ENCODE measurements at regions not wholly inside any gene's neighbourhood (a gene's known extent, or its start where the extent isn't known, plus 50 kb on each side); places are given as distances from the start of the nearest gene placed in this dataset.
"Not testable (repeated sequence)": the region's sequence is repeated elsewhere in the genome, so short reads cannot be mapped to it uniquely, and the experiment has no call there.

GRCh38 chr10:47711428-47711827 is 52.0 kb downstream of the SYT15B start:
- DNase-seq (ENCODE audit: low read depth): not testable (repeated sequence)

GRCh38 chr10:47710443-47710842 is 52.9 kb downstream of the SYT15B start:
- DNase-seq (ENCODE audit: low read depth): not testable (repeated sequence)

GRCh38 chr10:47705698-47706414 is 57.5 kb downstream of the SYT15B start:
- DNase-seq (ENCODE audit: low read depth): peak; percentile 58

DNA sequence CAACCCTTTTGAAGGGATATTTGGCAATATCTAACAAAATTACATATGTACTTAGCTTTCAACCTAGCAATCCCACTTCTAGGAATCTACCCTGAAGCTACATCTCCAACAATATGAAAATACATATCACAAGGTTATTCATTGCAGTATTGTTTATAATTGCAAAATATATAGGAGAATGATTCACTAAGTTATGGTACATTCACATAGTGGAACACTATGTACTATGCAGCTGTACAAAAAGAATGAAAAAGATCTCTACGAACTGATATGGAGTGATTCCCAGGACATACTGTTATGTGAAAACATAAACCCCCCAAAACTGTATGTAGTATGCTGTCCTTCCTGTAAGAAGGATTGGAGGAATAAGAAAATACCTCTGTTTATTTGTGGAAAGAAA is 62.1 kb downstream of the SYT15B start:
- DNase-seq (ENCODE audit: low read depth): not testable (repeated sequence)

DNA sequence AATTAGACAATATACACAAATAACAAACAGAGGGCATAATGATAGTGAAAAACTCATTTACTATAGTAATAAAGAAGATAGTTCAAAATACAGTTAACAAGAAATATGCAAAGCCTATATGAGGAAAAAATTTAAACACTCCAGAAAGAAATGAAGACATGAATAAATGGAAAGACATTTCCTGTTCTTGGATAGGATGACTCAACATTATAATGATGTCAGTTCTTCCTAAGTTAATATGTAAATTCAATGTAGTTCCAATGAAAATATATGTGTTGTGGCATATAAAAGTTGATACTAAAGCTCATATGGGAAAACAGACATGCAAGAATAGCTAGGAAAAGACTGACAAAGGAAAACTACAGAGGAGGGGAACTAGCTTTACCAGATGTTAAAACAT is 63.5 kb downstream of the SYT15B start:
- not testable (repeated sequence) for DNase-seq (ENCODE audit: low read depth)

DNA sequence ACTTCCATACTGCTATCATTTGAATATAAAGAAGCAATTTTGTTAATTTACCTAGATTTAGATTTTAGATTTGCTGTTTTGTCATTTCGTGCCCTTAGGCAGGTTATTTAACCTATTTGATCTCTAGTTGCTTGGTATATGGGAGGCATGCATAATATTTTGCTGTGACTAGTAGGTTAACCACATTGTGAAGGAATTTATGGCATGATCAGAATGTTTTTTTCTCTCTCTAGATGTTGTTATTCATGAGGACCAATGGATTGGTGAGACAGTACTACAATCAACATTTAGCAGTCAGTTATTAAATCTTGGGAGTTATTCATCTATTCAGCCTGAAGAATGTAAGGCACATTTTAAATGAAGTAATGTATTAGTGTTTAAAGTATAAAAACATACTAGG is 67.2 kb downstream of the SYT15B start:
- not testable (repeated sequence) for DNase-seq (ENCODE audit: low read depth)

DNA sequence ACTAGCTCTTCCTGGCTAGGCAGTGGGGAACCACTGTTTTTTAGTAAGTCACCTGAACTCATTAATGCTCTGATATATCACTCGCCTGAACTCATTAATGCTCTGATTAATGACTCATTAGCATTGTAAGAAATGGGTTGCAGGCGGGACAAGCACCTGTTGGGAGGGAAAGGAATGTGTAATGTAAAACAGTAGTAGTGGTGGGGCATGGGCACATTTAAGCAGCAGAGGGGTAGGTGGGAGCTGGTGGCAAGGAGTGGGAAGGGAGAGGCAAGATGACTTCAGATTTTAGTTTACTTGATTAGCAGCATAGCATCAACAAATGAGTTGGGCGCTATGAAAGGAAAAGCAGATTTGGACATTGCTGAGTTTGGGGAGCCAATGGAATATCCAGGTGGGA is 68.2 kb downstream of the SYT15B start:
- DNase-seq (ENCODE audit: low read depth): not testable (repeated sequence)

- not testable (repeated sequence) for DNase-seq (ENCODE audit: low read depth)
Measured at GRCh38 chr10:47690304-47690703, 73.1 kb downstream of the SYT15B start.

DNA sequence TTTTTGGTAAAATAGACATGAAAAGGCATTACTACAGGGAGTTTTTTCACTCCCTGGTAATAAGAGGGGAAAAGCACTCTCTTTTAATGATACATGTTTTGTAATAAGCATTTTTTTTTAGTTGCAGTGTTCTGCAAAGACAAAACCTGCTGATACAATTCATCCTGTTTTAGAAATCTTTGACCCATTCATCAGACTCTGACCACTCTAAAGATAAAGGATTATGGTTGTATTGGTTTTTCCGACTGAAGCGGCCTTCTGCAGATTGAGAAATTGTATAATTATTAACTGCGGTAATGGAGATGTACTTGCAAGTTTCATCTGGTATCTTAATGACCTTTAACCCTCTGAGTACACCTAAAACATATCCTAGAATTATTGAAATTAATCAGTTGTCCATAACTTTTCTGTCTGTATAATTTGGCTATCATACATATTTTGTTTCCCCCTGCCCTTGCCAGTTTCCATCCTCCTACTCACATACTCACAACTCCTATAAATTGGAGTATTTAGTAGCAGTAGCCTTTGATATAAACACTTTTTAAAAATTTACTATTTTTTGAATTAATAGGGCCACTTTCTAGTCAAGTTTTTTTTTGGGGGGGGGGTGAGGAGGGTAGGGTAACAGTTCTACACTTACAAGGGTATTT is 79.4 kb downstream of the SYT15B start:
- DNase-seq (ENCODE audit: low read depth): not testable (repeated sequence)

DNA sequence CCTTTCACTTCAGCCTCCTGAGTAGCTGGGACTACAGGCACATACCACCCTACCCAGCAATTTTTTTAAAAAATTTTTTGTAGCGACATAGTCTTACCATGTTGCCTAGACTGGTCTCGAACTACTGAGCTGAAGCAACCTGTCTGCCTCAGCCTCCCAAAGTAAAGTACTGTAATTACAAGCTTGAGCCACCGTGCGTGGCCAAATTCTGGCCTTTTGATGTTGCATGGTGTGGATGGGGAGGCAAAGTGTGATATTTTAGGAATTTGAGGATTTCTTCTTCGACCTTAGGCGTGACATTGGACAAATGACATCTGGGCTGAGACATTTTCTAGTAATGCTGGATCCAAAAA is 81.8 kb downstream of the SYT15B start:
- DNase-seq (ENCODE audit: low read depth): not testable (repeated sequence)

DNA sequence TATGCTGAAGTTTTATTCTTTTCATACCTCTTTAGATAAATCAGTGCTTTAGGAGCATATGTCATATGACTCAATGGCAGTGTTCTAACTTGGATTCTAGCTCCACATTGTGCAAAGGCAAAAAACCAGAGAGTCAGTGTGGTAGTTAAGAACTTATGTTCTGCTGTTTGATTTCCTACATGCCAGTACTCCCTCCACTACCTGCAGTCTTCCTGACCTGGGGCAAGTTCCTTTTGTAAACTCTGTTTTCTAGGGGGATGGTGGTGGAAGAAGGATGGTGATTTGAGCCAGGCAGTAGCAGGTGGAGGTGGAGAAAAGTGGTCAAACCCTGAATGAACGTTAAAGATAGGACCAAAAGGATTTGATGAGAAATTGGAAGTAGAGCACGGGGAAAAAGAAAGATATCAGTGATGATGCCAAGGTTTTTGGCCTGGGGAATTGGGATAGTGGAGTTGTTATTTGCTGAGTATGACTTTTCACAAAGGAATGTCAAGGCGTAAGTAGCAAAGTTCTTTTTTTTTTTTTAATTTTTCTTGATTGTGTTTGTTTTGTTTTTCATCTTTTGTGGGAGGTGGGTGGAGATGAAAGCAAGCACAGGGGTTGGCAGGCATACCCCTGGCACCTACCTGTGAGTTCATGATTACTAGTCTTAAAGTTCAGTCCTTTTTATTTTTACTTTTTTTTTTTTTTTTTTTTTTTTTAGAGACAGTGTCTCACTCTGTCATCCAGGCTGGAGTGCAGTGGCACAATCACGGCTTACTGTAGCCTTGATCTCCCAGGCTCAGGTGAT is 82.3 kb downstream of the SYT15B start:
- DNase-seq (ENCODE audit: low read depth): not testable (repeated sequence)

- not testable (repeated sequence) for DNase-seq (ENCODE audit: low read depth)
Measured at GRCh38 chr10:47676102-47676501, 87.3 kb downstream of the SYT15B start.

GRCh38 chr10:47675577-47675976 is 87.8 kb downstream of the SYT15B start:
- not testable (repeated sequence) for DNase-seq (ENCODE audit: low read depth)

- not testable (repeated sequence) for DNase-seq (ENCODE audit: low read depth)
Measured at GRCh38 chr10:47673128-47673527, 90.3 kb downstream of the SYT15B start.

DNA sequence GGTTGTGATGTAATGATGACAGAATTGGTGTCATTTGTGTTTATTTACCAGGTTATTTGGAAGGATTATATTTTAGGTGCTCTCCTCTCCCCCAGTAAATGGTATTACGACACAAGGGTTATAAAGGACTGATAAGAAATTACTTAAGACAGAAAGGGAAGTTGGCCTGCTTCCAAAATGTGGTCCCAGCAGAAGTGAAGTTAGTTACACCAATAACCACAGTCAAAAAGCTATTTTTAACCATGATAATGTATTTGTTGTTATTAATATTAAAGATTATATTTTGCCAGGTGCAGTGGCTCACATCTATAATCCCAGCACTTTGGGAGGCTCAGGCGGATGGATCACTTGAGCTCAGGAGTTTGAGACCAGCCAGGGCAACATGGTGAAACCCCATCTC is 92.5 kb downstream of the SYT15B start:
- not testable (repeated sequence) for DNase-seq (ENCODE audit: low read depth)

DNA sequence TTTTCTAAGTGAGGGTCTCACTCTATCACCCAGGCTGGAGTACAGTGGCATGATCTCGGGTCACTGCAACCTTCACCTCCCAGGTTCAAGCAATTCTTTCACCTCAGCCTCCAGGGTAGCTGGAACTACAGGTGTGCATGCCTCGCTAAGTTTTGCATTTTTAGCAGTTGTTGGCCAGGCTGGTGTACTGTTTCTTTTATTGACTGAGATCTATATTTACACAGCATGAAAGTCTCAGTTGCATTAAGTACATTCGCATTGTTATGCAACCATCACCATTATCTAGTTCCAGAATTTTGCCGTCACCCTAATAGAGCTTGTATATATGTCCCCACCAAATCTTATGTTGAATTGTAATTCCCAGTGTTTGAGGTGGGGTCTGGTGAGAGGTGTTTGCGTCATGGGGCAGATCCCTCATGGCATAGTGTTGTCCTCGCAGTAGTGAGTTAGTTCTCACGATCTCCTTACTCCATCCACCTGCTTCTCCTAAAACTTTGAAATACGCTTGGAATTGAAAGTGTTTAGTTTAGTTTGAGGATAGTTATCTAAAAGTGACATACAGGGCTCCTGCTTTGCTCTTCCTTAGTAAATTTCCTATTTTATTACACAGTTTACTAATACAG is 101.3 kb downstream of the SYT15B start:
- DNase-seq (ENCODE audit: low read depth): not testable (repeated sequence)

- not testable (repeated sequence) for DNase-seq (ENCODE audit: low read depth)
Measured at GRCh38 chr10:47656732-47657131, 106.7 kb downstream of the SYT15B start.

DNA sequence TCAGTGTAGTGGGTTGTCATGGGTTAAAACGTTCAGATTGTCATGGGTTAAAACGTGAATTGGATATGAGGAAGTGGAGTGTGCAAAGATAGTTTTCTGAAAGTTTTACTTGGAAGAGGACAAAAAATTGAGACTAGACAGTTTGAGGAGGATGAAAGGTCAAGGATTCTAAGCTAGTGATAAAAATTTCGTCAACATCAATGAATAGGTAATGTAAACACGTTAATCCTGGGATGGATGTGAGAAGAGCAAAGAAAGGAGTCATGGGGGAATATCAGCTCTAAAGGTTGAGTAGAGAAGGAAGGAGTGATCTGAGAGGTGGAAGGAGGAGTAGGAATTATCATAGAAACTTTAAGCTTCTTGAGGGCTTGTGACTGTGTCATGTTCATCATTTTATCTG is 109.2 kb downstream of the SYT15B start:
- not testable (repeated sequence) for DNase-seq (ENCODE audit: low read depth)

- not testable (repeated sequence) for DNase-seq (ENCODE audit: low read depth)
Measured at GRCh38 chr10:47648594-47648993, 114.8 kb downstream of the SYT15B start.

DNA sequence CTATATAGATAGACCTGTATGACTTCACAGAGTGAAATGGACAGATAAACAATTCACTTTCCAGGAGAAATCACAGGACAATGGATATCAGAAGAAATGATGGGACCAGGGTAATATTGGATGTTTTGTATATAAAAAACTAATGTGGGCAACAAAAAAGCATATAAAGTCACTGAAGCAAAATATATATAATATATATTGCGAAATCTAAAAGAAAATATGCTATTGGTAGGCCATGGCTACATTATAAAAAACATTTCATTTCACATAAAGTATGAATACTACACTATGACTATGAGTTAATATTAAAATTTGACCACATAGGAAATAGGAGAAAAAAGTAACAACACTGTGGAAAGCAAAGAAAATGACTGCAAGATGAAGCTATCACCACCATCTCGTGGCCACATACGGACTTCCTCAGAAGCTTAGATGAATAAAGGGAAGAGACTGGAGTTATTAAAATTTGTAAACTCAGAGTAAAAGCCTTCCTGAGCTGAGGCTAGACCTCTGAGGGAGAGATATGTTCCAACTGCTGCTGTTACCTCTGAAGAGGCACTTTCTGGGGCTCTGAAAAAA is 115.8 kb downstream of the SYT15B start:
- DNase-seq (ENCODE audit: low read depth): not testable (repeated sequence)

GRCh38 chr10:47646686-47647273 is 116.6 kb downstream of the SYT15B start:
- not testable (repeated sequence) for DNase-seq (ENCODE audit: low read depth)
